HG03558 (cell line): ENCODE measurements at regions not wholly inside any gene's neighbourhood (a gene's known extent, or its start where the extent isn't known, plus 50 kb on each side); places are given as distances from the start of the nearest gene placed in this dataset.
"Not testable (repeated sequence)": the region's sequence is repeated elsewhere in the genome, so short reads cannot be mapped to it uniquely, and the experiment has no call there.

Source experiments
- ATAC-seq: cut with Tn5 transposase; IDR thresholded peaks from one replicate; pipeline ENCODE4 v1.9.1; 2021; ENCODE audit warnings: moderate number of reproducible peaks; ENCODE audit not compliant: unreplicated experiment; ENCODE audit errors: extremely low read depth

- ATAC-seq: no peak
Measured at GRCh38 chr10:2334575-2334974, 597.2 kb upstream of the ADARB2 start.

- ATAC-seq: no peak
Measured at GRCh38 chr10:2329082-2329481, 591.8 kb upstream of the ADARB2 start.

- ATAC-seq: no peak
Measured at GRCh38 chr10:2326411-2326810, 589.1 kb upstream of the ADARB2 start.

- ATAC-seq: not testable (repeated sequence)
Measured at GRCh38 chr10:2315045-2315485, 577.7 kb upstream of the ADARB2 start.

- ATAC-seq: no peak
Measured at GRCh38 chr10:2306081-2306480, 568.8 kb upstream of the ADARB2 start.

- ATAC-seq: no peak
Measured at GRCh38 chr10:2303169-2303568, 565.8 kb upstream of the ADARB2 start.

GRCh38 chr10:2301227-2301626 is 563.9 kb upstream of the ADARB2 start:
- ATAC-seq: no peak

- ATAC-seq: no peak
Measured at GRCh38 chr10:2300231-2300630, 562.9 kb upstream of the ADARB2 start.

- ATAC-seq: no peak
Measured at GRCh38 chr10:2296179-2296891, 559.0 kb upstream of the ADARB2 start.

- ATAC-seq: no peak
Measured at GRCh38 chr10:2294739-2295138, 557.4 kb upstream of the ADARB2 start.

GRCh38 chr10:2284071-2284470 is 546.7 kb upstream of the ADARB2 start:
- ATAC-seq: no peak

GRCh38 chr10:2282202-2282601 is 544.9 kb upstream of the ADARB2 start:
- no peak for ATAC-seq

- no peak for ATAC-seq
Measured at GRCh38 chr10:2280713-2281300, 543.5 kb upstream of the ADARB2 start.

- ATAC-seq: no peak
Measured at GRCh38 chr10:2279711-2280110, 542.4 kb upstream of the ADARB2 start.

GRCh38 chr10:2278363-2278762 is 541.0 kb upstream of the ADARB2 start:
- ATAC-seq: no peak

GRCh38 chr10:2263561-2263960 is 526.2 kb upstream of the ADARB2 start:
- ATAC-seq: no peak

- no peak for ATAC-seq
Measured at GRCh38 chr10:2262878-2263277, 525.6 kb upstream of the ADARB2 start.

GRCh38 chr10:2262333-2262732 is 525.0 kb upstream of the ADARB2 start:
- ATAC-seq: no peak

- ATAC-seq: no peak
Measured at GRCh38 chr10:2256241-2256640, 518.9 kb upstream of the ADARB2 start.

GRCh38 chr10:2252096-2252495 is 514.8 kb upstream of the ADARB2 start:
- ATAC-seq: no peak

GRCh38 chr10:2251631-2252030 is 514.3 kb upstream of the ADARB2 start:
- ATAC-seq: no peak

- no peak for ATAC-seq
Measured at GRCh38 chr10:2246747-2247146, 509.4 kb upstream of the ADARB2 start.
